ENCODE measurements at regions not wholly inside any gene's neighbourhood (a gene's known extent, or its start where the extent isn't known, plus 50 kb on each side); places are given as distances from the start of the nearest gene placed in this dataset.
A peak's percentile ranks its signal among the peaks of the same experiment; 100 is the strongest.

GRCh38 chr1:81221564-81221963, 579.2 kb upstream of the ADGRL2 start:
- TF ChIP-seq, protein P1, sequence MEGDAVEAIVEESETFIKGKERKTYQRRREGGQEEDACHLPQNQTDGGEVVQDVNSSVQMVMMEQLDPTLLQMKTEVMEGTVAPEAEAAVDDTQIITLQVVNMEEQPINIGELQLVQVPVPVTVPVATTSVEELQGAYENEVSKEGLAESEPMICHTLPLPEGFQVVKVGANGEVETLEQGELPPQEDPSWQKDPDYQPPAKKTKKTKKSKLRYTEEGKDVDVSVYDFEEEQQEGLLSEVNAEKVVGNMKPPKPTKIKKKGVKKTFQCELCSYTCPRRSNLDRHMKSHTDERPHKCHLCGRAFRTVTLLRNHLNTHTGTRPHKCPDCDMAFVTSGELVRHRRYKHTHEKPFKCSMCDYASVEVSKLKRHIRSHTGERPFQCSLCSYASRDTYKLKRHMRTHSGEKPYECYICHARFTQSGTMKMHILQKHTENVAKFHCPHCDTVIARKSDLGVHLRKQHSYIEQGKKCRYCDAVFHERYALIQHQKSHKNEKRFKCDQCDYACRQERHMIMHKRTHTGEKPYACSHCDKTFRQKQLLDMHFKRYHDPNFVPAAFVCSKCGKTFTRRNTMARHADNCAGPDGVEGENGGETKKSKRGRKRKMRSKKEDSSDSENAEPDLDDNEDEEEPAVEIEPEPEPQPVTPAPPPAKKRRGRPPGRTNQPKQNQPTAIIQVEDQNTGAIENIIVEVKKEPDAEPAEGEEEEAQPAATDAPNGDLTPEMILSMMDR (IDR thresholded peaks at IDR 0.05 in 8 of 11, conservative IDR thresholded peaks at IDR 0.05 in 3 of 11), result no peak
- TF ChIP-seq POLR2AphosphoS5 (IDR thresholded peaks at IDR 0.05), result no peak
- no peak for TF ChIP-seq POLR2A (IDR thresholded peaks at IDR 0.05)
- H3K4me1 ChIP-seq, result no peaks in the 10 kb centered on the region
- H3K4me3 ChIP-seq, result no peak overlapping the region
- no peaks in the 10 kb centered on the region for H3K36me3 ChIP-seq
- H3K9me3 ChIP-seq, result peaks cover 0 to 14% (median 6%) of the 10 kb centered on the region in 8 donors
- intact Hi-C loops (cut with DNase I; ENCODE audit: low total_unique reads), result no loop called here
- DNase-seq, result peak; percentile 54
- no peaks in the 10 kb centered on the region for H3K27me3 ChIP-seq (replicated peaks in 1 of 7)
- H3K27ac ChIP-seq, result no peak overlapping the region
- 89 to 96% (median 93%) methylated on average over 4 of the region's 4 CpGs for WGBS, 5 donors

GRCh38 chr1:81220614-81221071, 580.1 kb upstream of the ADGRL2 start:
- Histone ChIP-seq H3K27me3 (replicated peaks in 1 of 7) (no peaks in the 10 kb centered on the region), H3K36me3 (no peaks in the 10 kb centered on the region), H3K27ac (no peak overlapping the region), H3K4me1 (no peaks in the 10 kb centered on the region), H3K9me3 (peaks cover 0 to 14% (median 6%) of the 10 kb centered on the region in 8 donors), H3K4me3 (no peak overlapping the region)
- intact Hi-C loops (cut with DNase I; ENCODE audit: low total_unique reads), result no loop called here
- DNase-seq, result peak; percentile 66
- WGBS, 5 donors, result 89 to 98% (median 96%) methylated on average over 6 to 11 of the region's 11 CpGs
- TF ChIP-seq, protein P1 (IDR thresholded peaks at IDR 0.05 in 8 of 11, conservative IDR thresholded peaks at IDR 0.05 in 3 of 11), result no peak
- TF ChIP-seq POLR2AphosphoS5 (IDR thresholded peaks at IDR 0.05) (no peak), POLR2A (IDR thresholded peaks at IDR 0.05) (no peak)

- Histone ChIP-seq H3K9me3 (peaks cover 0 to 14% (median 6%) of the 10 kb centered on the region in 8 donors), H3K4me1 (no peaks in the 10 kb centered on the region), H3K4me3 (no peak overlapping the region), H3K27ac (no peak overlapping the region), H3K36me3 (no peaks in the 10 kb centered on the region), H3K27me3 (replicated peaks in 1 of 7) (no peaks in the 10 kb centered on the region)
- no peak for DNase-seq
- 86 to 100% (median 89%) methylated on average over 1 of the region's 1 CpG for WGBS, 5 donors
- intact Hi-C loops (cut with DNase I; ENCODE audit: low total_unique reads), result no loop called here
- TF ChIP-seq POLR2AphosphoS5 (IDR thresholded peaks at IDR 0.05) (no peak), POLR2A (IDR thresholded peaks at IDR 0.05) (no peak)
- TF ChIP-seq, protein P1 (IDR thresholded peaks at IDR 0.05 in 8 of 11, conservative IDR thresholded peaks at IDR 0.05 in 3 of 11), result no peak
Measured at GRCh38 chr1:81217058-81217457, 583.7 kb upstream of the ADGRL2 start.

DNA sequence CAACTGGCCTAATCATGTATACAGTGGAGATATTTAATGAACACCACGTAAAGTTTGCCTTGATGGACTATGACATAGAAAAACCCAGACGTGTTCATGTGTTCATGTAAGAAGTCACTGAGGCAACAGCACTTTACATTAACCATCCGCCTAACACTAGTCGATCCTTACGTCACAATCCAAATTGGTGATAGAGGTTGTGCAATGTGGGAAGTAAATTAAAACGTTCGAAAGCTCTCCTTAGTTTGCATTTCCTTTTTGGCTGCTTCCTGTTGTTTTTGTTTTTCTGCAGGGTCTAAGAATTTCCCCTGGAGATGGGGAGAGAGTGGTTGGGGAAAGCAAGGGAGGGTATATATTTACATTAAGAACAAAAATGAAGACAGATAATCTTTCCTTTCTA, 587.5 kb upstream of the ADGRL2 start:
- Histone ChIP-seq H3K36me3 (no peaks in the 10 kb centered on the region), H3K4me3 (no peak overlapping the region), H3K27ac (no peak overlapping the region), H3K4me1 (peaks cover 0 to 8% (median 0%) of the 10 kb centered on the region in 6 donors), H3K27me3 (replicated peaks in 1 of 7) (no peaks in the 10 kb centered on the region), H3K9me3 (no peaks in the 10 kb centered on the region)
- no peak for DNase-seq
- TF ChIP-seq, protein P1 (IDR thresholded peaks at IDR 0.05 in 8 of 11, conservative IDR thresholded peaks at IDR 0.05 in 3 of 11), result no peak
- TF ChIP-seq POLR2A (IDR thresholded peaks at IDR 0.05), result no peak
- no peak for TF ChIP-seq POLR2AphosphoS5 (IDR thresholded peaks at IDR 0.05)
- WGBS, 5 donors, result 37 to 63% (median 55%) methylated on average over 7 of the region's 7 CpGs
- intact Hi-C loops (cut with DNase I; ENCODE audit: low total_unique reads), result no loop called here
